ENCODE measurements at regions not wholly inside any gene's neighbourhood (a gene's known extent, or its start where the extent isn't known, plus 50 kb on each side); places are given as distances from the start of the nearest gene placed in this dataset.
"Not testable (repeated sequence)": the region's sequence is repeated elsewhere in the genome, so short reads cannot be mapped to it uniquely, and the experiment has no call there.

DNA sequence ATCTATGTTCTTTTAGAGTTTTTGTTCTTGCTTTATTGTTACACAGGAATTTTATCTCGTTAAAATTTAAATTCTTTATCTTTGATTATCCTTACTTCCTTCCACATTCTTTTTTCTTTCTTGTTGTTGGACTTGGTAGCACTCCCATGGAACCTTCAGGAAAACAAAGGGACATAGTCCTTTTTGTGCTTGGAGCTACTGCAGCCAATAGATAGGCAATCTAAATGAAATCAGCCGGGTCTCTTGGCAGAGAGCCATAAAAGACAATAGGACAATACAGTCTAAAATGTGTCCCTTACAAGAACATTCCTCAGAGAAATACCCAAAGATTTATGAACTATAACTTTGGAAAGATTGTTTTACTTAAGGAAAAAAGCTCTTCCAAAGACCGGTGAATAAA lies 548.1 kb upstream of the C9orf72 start:
- H3K9me3 Mint-ChIP-seq = no peaks in the 10 kb centered on the region
- no peak overlapping the region for H3K4me3 Mint-ChIP-seq
- ChIA-PET POLR2A (no interaction called here), CTCF (no interaction called here)
- H3K27ac Mint-ChIP-seq = no peak overlapping the region
- no peak for DNase-seq
- H3K4me1 Mint-ChIP-seq = no peaks in the 10 kb centered on the region
- H3K36me3 Mint-ChIP-seq (ENCODE audit: low read depth) = no peaks in the 10 kb centered on the region
- H3K27me3 Mint-ChIP-seq = no peaks in the 10 kb centered on the region

DNA sequence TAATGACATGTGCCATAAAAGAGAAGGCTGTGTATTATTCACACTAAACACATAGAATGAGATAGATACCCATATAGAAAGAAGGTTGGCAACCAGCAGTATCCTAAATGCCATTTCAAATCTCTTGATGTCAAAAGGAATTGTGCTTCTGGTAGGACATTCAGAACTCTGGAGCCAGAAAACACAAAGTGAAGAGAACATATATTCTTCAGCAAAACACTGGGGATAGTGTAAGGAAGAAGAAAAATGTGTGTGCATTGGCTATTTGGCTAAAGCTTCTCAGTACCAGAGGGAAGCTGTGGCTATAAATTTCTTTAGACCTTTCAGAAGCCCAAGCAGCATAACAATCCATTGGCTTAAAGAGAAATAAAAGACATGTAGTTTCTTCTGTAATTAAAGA lies 551.6 kb upstream of the C9orf72 start:
- Mint-ChIP-seq H3K4me1 (no peaks in the 10 kb centered on the region), H3K4me3 (no peak overlapping the region), H3K27me3 (no peaks in the 10 kb centered on the region), H3K27ac (no peak overlapping the region), H3K36me3 (ENCODE audit: low read depth) (no peaks in the 10 kb centered on the region), H3K9me3 (no peaks in the 10 kb centered on the region)
- no peak for DNase-seq
- CTCF ChIA-PET = no interaction called here
- POLR2A ChIA-PET = no interaction called here

DNA sequence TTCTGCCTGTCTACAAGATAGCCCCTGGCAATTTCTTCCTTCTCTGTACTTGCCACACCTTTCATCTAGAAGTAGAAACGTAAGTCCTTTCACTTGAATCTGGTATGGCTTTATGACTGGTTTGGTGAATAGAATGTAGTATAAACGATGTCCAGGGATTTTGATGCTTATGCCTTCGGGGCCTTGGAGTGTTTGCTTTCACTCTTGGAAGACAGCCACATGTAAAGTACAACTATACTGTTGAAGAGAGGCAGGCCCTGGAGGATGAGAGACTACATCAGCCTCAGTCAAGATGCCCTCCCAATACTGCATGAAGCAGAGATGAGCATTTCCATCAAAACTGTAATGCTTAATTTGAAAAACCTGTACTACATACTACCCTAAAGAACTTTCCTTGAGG lies 553.8 kb upstream of the C9orf72 start:
- DNase-seq = no peak
- Mint-ChIP-seq H3K4me3 (no peak overlapping the region), H3K4me1 (no peaks in the 10 kb centered on the region), H3K9me3 (no peaks in the 10 kb centered on the region), H3K27ac (no peak overlapping the region), H3K27me3 (no peaks in the 10 kb centered on the region), H3K36me3 (ENCODE audit: low read depth) (no peaks in the 10 kb centered on the region)
- POLR2A ChIA-PET = no interaction called here
- CTCF ChIA-PET = no interaction called here

DNA sequence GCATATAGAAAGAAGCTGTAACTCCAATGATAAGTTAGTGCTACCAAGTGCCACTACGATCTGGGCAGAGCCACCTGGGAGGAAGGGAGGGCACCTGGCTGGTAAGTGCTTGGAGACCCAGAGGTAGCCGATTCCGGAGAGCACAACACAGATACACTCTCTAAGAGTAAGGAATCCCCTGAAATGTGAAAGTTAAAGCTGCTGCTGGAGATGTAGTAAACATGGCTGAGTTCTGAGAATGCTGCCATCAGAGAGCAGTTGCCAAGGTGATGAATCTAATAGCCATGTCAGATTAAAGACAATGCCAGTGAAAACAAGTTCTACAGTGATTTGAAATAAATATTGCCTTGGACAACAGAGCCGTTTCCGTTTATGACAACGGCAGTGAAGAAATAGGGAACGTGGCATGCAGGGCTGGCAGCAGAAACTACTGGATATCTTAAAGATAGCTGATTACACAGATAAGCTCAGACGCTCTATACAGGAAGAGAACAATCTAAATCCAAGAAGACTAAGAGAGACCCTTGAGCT lies 561.2 kb upstream of the C9orf72 start:
- no peak for DNase-seq
- Mint-ChIP-seq H3K27ac (no peak overlapping the region), H3K9me3 (no peaks in the 10 kb centered on the region), H3K4me3 (no peak overlapping the region), H3K36me3 (ENCODE audit: low read depth) (no peaks in the 10 kb centered on the region), H3K27me3 (no peaks in the 10 kb centered on the region), H3K4me1 (no peaks in the 10 kb centered on the region)
- POLR2A ChIA-PET = no interaction called here
- CTCF ChIA-PET = no interaction called here

DNA sequence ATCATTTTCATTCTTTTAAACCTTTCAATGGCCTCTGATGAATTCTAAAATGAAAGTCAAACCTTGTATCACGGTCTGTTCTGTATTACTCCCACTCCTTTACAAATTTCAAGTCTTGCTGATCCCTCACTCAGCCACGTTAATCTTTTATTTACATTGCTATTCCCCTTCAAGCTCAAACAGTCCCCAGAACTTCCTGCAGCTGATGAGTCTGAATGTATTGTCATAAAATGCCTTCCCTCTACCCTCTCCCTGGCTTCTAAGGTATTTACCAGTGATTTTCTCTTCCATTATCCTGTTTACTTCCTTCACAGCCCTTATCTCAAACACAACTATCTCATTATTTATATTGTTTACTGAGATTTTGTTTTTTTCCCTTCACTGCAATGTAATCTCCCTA lies 562.3 kb upstream of the C9orf72 start:
- ChIA-PET POLR2A (no interaction called here), CTCF (no interaction called here)
- Mint-ChIP-seq H3K27ac (no peak overlapping the region), H3K9me3 (no peaks in the 10 kb centered on the region), H3K4me1 (no peaks in the 10 kb centered on the region), H3K4me3 (no peak overlapping the region), H3K36me3 (ENCODE audit: low read depth) (no peaks in the 10 kb centered on the region), H3K27me3 (no peaks in the 10 kb centered on the region)
- no peak for DNase-seq

- ChIA-PET POLR2A (no interaction called here), CTCF (no interaction called here)
- H3K36me3 Mint-ChIP-seq (ENCODE audit: low read depth) = no peaks in the 10 kb centered on the region
- no peak overlapping the region for H3K4me3 Mint-ChIP-seq
- no peak for DNase-seq
- no peaks in the 10 kb centered on the region for H3K9me3 Mint-ChIP-seq
- no peaks in the 10 kb centered on the region for H3K4me1 Mint-ChIP-seq
- H3K27me3 Mint-ChIP-seq = no peaks in the 10 kb centered on the region
- no peak overlapping the region for H3K27ac Mint-ChIP-seq
Observed at GRCh38 chr9:28136113-28136512, 562.8 kb upstream of the C9orf72 start.

DNA sequence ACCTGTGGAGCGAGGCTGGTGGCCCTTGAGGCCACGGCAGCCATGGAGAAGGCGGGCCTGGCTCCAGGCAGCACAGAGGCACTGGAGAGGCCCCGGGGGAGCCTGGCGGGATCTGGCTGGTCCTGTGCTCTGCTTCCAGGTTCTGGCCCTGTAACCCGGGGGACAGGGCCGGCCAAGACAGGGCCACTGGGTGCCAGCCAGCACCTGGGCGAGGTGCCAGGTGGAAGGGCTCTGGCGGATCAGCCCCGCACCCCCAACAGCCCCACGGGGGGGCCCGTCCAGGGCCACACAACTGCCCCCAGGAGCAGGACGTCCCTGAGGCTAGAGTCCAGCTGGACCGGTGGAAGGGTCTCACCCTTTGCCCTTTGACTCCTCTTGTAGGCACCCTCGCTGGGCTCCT lies 574.1 kb upstream of the C9orf72 start:
- H3K4me1 Mint-ChIP-seq; DNase-seq; H3K27ac Mint-ChIP-seq; H3K27me3 Mint-ChIP-seq; POLR2A ChIA-PET; H3K9me3 Mint-ChIP-seq; H3K4me3 Mint-ChIP-seq; H3K36me3 Mint-ChIP-seq (ENCODE audit: low read depth); CTCF ChIA-PET: not testable (repeated sequence)

DNA sequence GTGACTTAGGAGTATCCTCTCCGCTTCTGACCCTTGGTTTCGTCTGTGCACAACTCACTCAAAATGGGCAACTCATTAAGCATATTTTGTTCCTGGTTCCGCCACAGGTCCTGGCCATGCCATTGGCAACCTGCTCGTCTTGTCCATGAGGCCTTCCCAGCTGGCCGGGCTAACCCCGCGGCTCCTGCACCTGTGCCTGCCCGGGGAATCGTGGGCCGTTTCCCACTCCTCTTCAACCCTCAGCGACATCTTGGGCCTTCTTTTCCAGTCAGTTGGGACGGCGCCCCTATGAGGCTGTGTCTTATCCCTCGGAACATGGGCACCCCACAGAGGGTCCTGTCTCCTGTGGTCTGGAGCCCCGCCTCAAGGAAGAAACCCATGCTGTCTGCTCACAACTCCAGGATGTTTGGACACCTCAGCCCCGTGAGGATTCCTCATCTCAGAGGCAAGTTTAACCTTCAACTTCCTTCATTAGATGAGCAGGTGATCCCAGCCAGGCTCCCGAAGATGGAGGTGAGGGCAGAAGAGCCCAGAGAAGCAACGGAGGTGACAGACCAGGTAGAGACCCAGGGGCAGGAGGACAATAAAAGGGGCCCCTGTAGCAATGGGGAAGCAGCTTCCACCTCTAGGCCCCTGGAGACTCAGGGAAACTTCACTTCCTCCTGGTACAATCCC lies 574.8 kb upstream of the C9orf72 start:
- H3K36me3 Mint-ChIP-seq (ENCODE audit: low read depth); H3K27ac Mint-ChIP-seq; H3K4me1 Mint-ChIP-seq; DNase-seq; H3K27me3 Mint-ChIP-seq; H3K9me3 Mint-ChIP-seq; CTCF ChIA-PET; POLR2A ChIA-PET; H3K4me3 Mint-ChIP-seq: not testable (repeated sequence)

DNA sequence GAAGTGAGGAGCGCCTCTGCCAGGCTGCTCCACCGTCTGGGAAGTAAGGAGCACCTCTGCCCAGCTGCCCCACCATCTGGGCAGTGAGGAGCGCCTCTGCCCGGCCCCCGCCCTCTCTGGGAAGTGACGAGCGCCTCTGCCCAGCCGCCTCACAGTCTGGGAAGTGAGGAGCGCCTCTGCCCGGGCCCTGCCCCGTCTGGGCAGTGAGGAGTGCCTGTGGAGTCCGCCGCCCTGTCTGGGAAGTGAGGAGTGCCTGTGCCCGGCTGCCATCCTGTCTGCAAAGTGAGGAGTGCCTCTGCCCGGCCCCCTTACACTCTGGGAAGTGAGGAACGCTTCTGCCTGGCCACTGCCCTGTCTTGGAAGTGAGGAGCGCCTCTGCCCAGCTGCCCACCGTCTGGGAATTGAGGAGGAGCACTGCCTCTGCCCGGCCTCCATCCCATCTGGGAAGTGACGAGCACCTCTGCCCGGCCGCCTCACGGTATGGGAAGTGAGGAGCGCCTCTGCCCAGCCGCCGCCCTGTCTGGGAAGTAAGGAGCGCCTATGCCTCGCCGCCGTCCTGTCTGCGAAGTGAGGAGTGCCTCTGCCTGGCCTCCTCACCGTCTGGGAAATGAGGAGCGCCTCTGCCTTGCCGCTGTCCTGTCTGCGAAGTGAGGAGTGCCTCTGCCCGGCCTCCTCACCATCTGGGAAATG lies 576.2 kb upstream of the C9orf72 start:
- H3K27ac Mint-ChIP-seq; POLR2A ChIA-PET; H3K4me3 Mint-ChIP-seq; H3K9me3 Mint-ChIP-seq; H3K36me3 Mint-ChIP-seq (ENCODE audit: low read depth); H3K27me3 Mint-ChIP-seq; CTCF ChIA-PET; DNase-seq; H3K4me1 Mint-ChIP-seq: not testable (repeated sequence)

DNA sequence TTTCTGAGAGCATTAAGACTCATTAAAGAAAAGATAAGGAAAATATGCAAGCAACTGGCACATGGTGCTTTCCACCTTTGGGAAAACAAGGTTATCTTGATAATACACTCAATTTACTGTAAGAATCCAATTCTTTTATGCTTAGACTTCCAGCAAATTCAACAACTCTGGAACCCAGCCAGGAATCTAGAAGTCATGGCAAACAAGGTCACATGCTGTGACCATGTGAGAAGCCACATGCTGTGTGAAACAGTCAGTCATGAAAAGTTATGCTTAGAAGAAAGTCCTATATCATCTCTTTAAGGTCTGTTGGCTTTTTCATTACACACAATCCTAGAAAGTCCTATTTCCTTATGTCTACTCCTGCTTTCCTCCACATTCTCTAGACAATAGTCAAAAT lies 581.8 kb upstream of the C9orf72 start:
- POLR2A ChIA-PET = no interaction called here

DNA sequence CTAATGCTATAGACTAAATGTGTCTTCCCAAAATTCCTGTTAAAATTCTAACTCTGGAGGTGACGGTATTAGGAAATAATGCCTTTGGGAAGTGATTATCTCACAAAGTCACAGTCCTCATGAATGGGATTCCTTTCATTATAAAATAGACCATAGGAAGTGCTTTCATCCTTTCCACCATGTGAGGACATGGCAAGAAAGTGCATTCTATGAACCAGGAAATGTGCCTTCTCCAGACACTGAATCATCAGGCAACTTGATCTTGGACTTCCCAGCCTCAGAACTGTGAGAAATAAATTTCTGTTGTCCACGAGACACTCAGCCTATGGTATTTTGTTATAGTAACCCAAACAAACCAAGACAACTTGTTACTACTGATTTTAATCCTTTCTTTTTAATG lies 582.4 kb upstream of the C9orf72 start:
- H3K27me3 Mint-ChIP-seq = no peaks in the 10 kb centered on the region
- no peak overlapping the region for H3K27ac Mint-ChIP-seq
- H3K36me3 Mint-ChIP-seq (ENCODE audit: low read depth) = no peaks in the 10 kb centered on the region
- no peaks in the 10 kb centered on the region for H3K4me1 Mint-ChIP-seq
- no peak overlapping the region for H3K4me3 Mint-ChIP-seq
- ChIA-PET CTCF (no interaction called here), POLR2A (no interaction called here)
- DNase-seq = no peak
- H3K9me3 Mint-ChIP-seq = no peaks in the 10 kb centered on the region

More for the DNA sequence above, 581.8 kb upstream of the C9orf72 start:
- Mint-ChIP-seq H3K4me1 (no peaks in the 10 kb centered on the region), H3K36me3 (ENCODE audit: low read depth) (no peaks in the 10 kb centered on the region), H3K27me3 (no peaks in the 10 kb centered on the region), H3K27ac (no peak overlapping the region), H3K9me3 (no peaks in the 10 kb centered on the region), H3K4me3 (no peak overlapping the region)
- CTCF ChIA-PET = no interaction called here
- no peak for DNase-seq

- no peak overlapping the region for H3K27ac Mint-ChIP-seq
- no peaks in the 10 kb centered on the region for H3K4me1 Mint-ChIP-seq
- H3K4me3 Mint-ChIP-seq = no peak overlapping the region
- DNase-seq = no peak
- H3K9me3 Mint-ChIP-seq = peaks cover 2% of the 10 kb centered on the region
- POLR2A ChIA-PET = no interaction called here
- H3K36me3 Mint-ChIP-seq (ENCODE audit: low read depth) = no peaks in the 10 kb centered on the region
- CTCF ChIA-PET = no interaction called here
- H3K27me3 Mint-ChIP-seq = no peaks in the 10 kb centered on the region
Observed at GRCh38 chr9:28158451-28158850, 585.2 kb upstream of the C9orf72 start.

DNA sequence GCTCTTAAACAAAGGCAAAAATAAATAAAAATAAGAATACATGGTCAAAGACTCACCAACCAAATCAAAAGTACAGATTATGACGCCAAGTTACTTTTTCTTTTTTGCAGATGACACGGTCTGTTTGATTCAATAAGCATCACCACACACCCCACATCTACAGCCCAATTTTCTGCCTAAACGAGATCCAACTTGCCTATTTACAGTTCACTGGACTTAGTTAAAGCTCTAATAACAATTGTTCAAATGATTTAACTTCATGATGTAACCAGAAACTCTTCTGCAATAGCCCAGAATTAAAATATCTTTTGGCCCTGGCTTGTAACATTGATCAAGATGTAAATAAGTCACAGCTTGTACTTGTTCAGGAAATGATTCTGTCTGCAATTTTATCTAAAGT lies 590.3 kb upstream of the C9orf72 start:
- ChIA-PET POLR2A (no interaction called here), CTCF (no interaction called here)
- Mint-ChIP-seq H3K27me3 (no peaks in the 10 kb centered on the region), H3K9me3 (peaks cover 2% of the 10 kb centered on the region), H3K36me3 (ENCODE audit: low read depth) (no peaks in the 10 kb centered on the region), H3K4me3 (no peak overlapping the region), H3K27ac (no peak overlapping the region), H3K4me1 (no peaks in the 10 kb centered on the region)
- no peak for DNase-seq

DNA sequence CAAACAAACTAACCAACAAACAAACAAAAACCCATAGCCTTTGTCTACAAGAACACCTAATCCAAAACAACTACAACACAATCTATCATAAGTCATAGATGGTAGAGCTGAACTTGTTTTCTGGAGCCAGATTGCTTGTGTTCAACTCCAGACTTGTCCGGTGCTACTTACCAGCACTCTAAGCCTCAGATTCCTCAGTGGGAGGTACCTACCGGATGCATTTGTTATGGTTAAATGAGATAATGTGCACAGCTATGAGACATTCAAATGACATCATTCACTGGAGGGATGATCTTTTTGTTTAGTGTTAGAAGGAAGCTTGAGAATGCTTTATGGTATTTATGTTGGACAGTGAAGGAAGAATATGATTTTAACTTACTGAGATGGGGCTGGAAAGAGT lies 592.9 kb upstream of the C9orf72 start:
- ChIA-PET POLR2A (no interaction called here), CTCF (no interaction called here)
- H3K27me3 Mint-ChIP-seq = no peaks in the 10 kb centered on the region
- no peak for DNase-seq
- no peaks in the 10 kb centered on the region for H3K36me3 Mint-ChIP-seq (ENCODE audit: low read depth)
- no peaks in the 10 kb centered on the region for H3K4me1 Mint-ChIP-seq
- peaks cover 2% of the 10 kb centered on the region for H3K9me3 Mint-ChIP-seq
- H3K4me3 Mint-ChIP-seq = no peak overlapping the region
- H3K27ac Mint-ChIP-seq = no peak overlapping the region

Measured in activated CD4-positive, alpha-beta memory T cell treated with anti-CD3 and anti-CD28 coated beads, Interleukin-2, amount 10 ng/mL, durations not matched to agents 7 days and 5 days (primary cell).